ENCODE measurements at regions not wholly inside any gene's neighbourhood (a gene's known extent, or its start where the extent isn't known, plus 50 kb on each side); places are given as distances from the start of the nearest gene placed in this dataset.

- Mint-ChIP-seq H3K27me3 (ENCODE audit: low read depth, unreplicated experiment) (peaks cover 2% of the 10 kb centered on the region), H3K36me3 (ENCODE audit: low read depth, unreplicated experiment) (no peaks in the 10 kb centered on the region), H3K27ac (ENCODE audit: unreplicated experiment) (no peak overlapping the region), H3K4me3 (ENCODE audit: unreplicated experiment) (no peak overlapping the region), H3K9me3 (ENCODE audit: unreplicated experiment) (no peaks in the 10 kb centered on the region), H3K4me1 (ENCODE audit: low read depth, unreplicated experiment) (no peaks in the 10 kb centered on the region)
- Histone ChIP-seq H3K27me3 (ENCODE audit: insufficient read depth, low read length) (no peaks in the 10 kb centered on the region), H3K27ac (ENCODE audit: low read depth, low read length) (no peak overlapping the region), H2AFZ (ENCODE audit: low read depth, low read length) (no peak overlapping the region), H3K4me2 (ENCODE audit: low read length) (no peak overlapping the region), H3K4me1 (ENCODE audit: insufficient read depth, low read length) (no peaks in the 10 kb centered on the region), H3K4me3 (ENCODE audit: insufficient read depth, low read depth, low read length) (no peak overlapping the region), H3K9me3 (ENCODE audit: insufficient read depth, low read depth, low read length) (no peaks in the 10 kb centered on the region), H3K79me2 (ENCODE audit: insufficient read depth, low read length) (no peaks in the 10 kb centered on the region), H3K9ac (ENCODE audit: low read length) (no peak overlapping the region), H4K20me1 (ENCODE audit: insufficient read depth, low read length) (no peaks in the 10 kb centered on the region), H3K36me3 (ENCODE audit: insufficient read depth, low read length) (no peaks in the 10 kb centered on the region)
- FAIRE-seq, result no peak
- TF ChIP-seq EZH2 (IDR thresholded peaks at IDR 0.05; ENCODE audit: insufficient read depth, low read length) (no peak), CTCF (IDR thresholded peaks at IDR 0.05; ENCODE audit: insufficient read depth, low read depth, low read length) (no peak)
- DNase-seq (ENCODE audit: low read depth), result no peak
Measured at GRCh38 chr2:66058675-66059074, 376.2 kb upstream of the MEIS1 start.

- no peaks in the 10 kb centered on the region for H3K4me1 ChIP-seq (ENCODE audit: insufficient read depth, low read length)
- no peaks in the 10 kb centered on the region for H3K27me3 ChIP-seq (ENCODE audit: insufficient read depth, low read length)
- Mint-ChIP-seq H3K27me3 (ENCODE audit: low read depth, unreplicated experiment) (peaks cover 2% of the 10 kb centered on the region), H3K27ac (ENCODE audit: unreplicated experiment) (no peak overlapping the region), H3K4me1 (ENCODE audit: low read depth, unreplicated experiment) (no peaks in the 10 kb centered on the region), H3K36me3 (ENCODE audit: low read depth, unreplicated experiment) (no peaks in the 10 kb centered on the region), H3K4me3 (ENCODE audit: unreplicated experiment) (no peak overlapping the region), H3K9me3 (ENCODE audit: unreplicated experiment) (no peaks in the 10 kb centered on the region)
- no peaks in the 10 kb centered on the region for H3K79me2 ChIP-seq (ENCODE audit: insufficient read depth, low read length)
- H3K9ac ChIP-seq (ENCODE audit: low read length), result no peak overlapping the region
- no peak overlapping the region for H2AFZ ChIP-seq (ENCODE audit: low read depth, low read length)
- H3K4me3 ChIP-seq (ENCODE audit: insufficient read depth, low read depth, low read length), result no peak overlapping the region
- no peaks in the 10 kb centered on the region for H4K20me1 ChIP-seq (ENCODE audit: insufficient read depth, low read length)
- no peak for DNase-seq (ENCODE audit: low read depth)
- TF ChIP-seq CTCF (IDR thresholded peaks at IDR 0.05; ENCODE audit: insufficient read depth, low read depth, low read length) (no peak), EZH2 (IDR thresholded peaks at IDR 0.05; ENCODE audit: insufficient read depth, low read length) (no peak)
- no peak overlapping the region for H3K4me2 ChIP-seq (ENCODE audit: low read length)
- H3K27ac ChIP-seq (ENCODE audit: low read depth, low read length), result no peak overlapping the region
- no peaks in the 10 kb centered on the region for H3K36me3 ChIP-seq (ENCODE audit: insufficient read depth, low read length)
- no peaks in the 10 kb centered on the region for H3K9me3 ChIP-seq (ENCODE audit: insufficient read depth, low read depth, low read length)
- no peak for FAIRE-seq
Measured at GRCh38 chr2:66057844-66058243, 377.1 kb upstream of the MEIS1 start.

- Mint-ChIP-seq H3K27me3 (ENCODE audit: low read depth, unreplicated experiment) (peaks cover 5% of the 10 kb centered on the region), H3K4me3 (ENCODE audit: unreplicated experiment) (no peak overlapping the region), H3K27ac (ENCODE audit: unreplicated experiment) (no peak overlapping the region), H3K4me1 (ENCODE audit: low read depth, unreplicated experiment) (no peaks in the 10 kb centered on the region), H3K9me3 (ENCODE audit: unreplicated experiment) (peaks cover 4% of the 10 kb centered on the region), H3K36me3 (ENCODE audit: low read depth, unreplicated experiment) (no peaks in the 10 kb centered on the region)
- Histone ChIP-seq H3K4me2 (ENCODE audit: low read length) (no peak overlapping the region), H3K27ac (ENCODE audit: low read depth, low read length) (no peak overlapping the region), H3K4me1 (ENCODE audit: insufficient read depth, low read length) (no peaks in the 10 kb centered on the region), H3K27me3 (ENCODE audit: insufficient read depth, low read length) (no peaks in the 10 kb centered on the region), H3K4me3 (ENCODE audit: insufficient read depth, low read depth, low read length) (no peak overlapping the region), H2AFZ (ENCODE audit: low read depth, low read length) (no peak overlapping the region), H4K20me1 (ENCODE audit: insufficient read depth, low read length) (no peaks in the 10 kb centered on the region), H3K79me2 (ENCODE audit: insufficient read depth, low read length) (no peaks in the 10 kb centered on the region), H3K9me3 (ENCODE audit: insufficient read depth, low read depth, low read length) (no peaks in the 10 kb centered on the region), H3K36me3 (ENCODE audit: insufficient read depth, low read length) (no peaks in the 10 kb centered on the region), H3K9ac (ENCODE audit: low read length) (no peak overlapping the region)
- FAIRE-seq (no peak), DNase-seq (ENCODE audit: low read depth) (no peak)
- TF ChIP-seq EZH2 (IDR thresholded peaks at IDR 0.05; ENCODE audit: insufficient read depth, low read length), result no peak
- TF ChIP-seq CTCF (IDR thresholded peaks at IDR 0.05; ENCODE audit: insufficient read depth, low read depth, low read length), result no peak
Measured at GRCh38 chr2:66050392-66050791, 384.5 kb upstream of the MEIS1 start.
